Posterior vena cava (tissue), 2 donors: ENCODE measurements at regions not wholly inside any gene's neighbourhood (a gene's known extent, or its start where the extent isn't known, plus 50 kb on each side); places are given as distances from the start of the nearest gene placed in this dataset.

Source experiments
- DNase-seq: peaks from one replicate; pipeline ENCODE4 v3.0.0-alpha.2; 2020; ENCODE audit warnings: low spot score
- intact Hi-C, 2 donors: fragments of 100-400 bp; cut with DNase I; formaldehyde crosslinking; loops; one replicate each; pipeline versions ENCODE4 v1.14.1 to v1.14.2; 2022 to 2023
- donor health status: DM: yes; HTN: yes; CAD: no.
- donor health status: DM: yes; HTN: yes; CAD: no.

- intact Hi-C loops: no loop called here
Measured at GRCh38 chr2:103615611-103616105, 853.8 kb downstream of the TMEM182 start.

GRCh38 chr2:103616891-103617290, 855.1 kb downstream of the TMEM182 start:
- intact Hi-C loops: no loop called here
- no peak for DNase-seq

More at GRCh38 chr2:103615611-103616105, 853.8 kb downstream of the TMEM182 start:
- DNase-seq: no peak

- intact Hi-C loops: no loop called here
- no peak for DNase-seq
Measured at GRCh38 chr2:103618112-103618511, 856.3 kb downstream of the TMEM182 start.

GRCh38 chr2:103627301-103627700, 865.5 kb downstream of the TMEM182 start:
- DNase-seq: no peak

GRCh38 chr2:103638978-103639377, 877.1 kb downstream of the TMEM182 start:
- intact Hi-C loops: no loop called here
- no peak for DNase-seq

More at GRCh38 chr2:103627301-103627700, 865.5 kb downstream of the TMEM182 start:
- intact Hi-C loops: no loop called here

- intact Hi-C loops: no loop called here
- DNase-seq: no peak
Measured at GRCh38 chr2:103656558-103656957, 894.7 kb downstream of the TMEM182 start.

- intact Hi-C loops: no loop called here
- DNase-seq: no peak
Measured at GRCh38 chr2:103660519-103660918, 898.7 kb downstream of the TMEM182 start.

GRCh38 chr2:103660947-103661346, 899.1 kb downstream of the TMEM182 start:
- DNase-seq: no peak
- intact Hi-C loops: no loop called here

GRCh38 chr2:103664690-103665089, 902.9 kb downstream of the TMEM182 start:
- intact Hi-C loops: no loop called here
- no peak for DNase-seq

GRCh38 chr2:103667335-103667884, 905.6 kb downstream of the TMEM182 start:
- no peak for DNase-seq
- intact Hi-C loops: no loop called here

- intact Hi-C loops: no loop called here
- DNase-seq: no peak
Measured at GRCh38 chr2:103669531-103669930, 907.7 kb downstream of the TMEM182 start.
